Prostate gland (tissue), 2 donors: ENCODE measurements at regions not wholly inside any gene's neighbourhood (a gene's known extent, or its start where the extent isn't known, plus 50 kb on each side); places are given as distances from the start of the nearest gene placed in this dataset.

Experiments used
- POLR2A ChIP-seq: fragments of 450-650 bp; IDR thresholded peaks from one replicate; pipeline ENCODE4 v1.6.1; 2016; ENCODE audit warnings: antibody characterized with exemption, mild to moderate bottlenecking
- TF ChIP-seq, protein P1 (sequence below), 4 experiments: fragments of 200-600 bp in 2 of 4; fragments of 450-650 bp in 2 of 4; sonication (generic) in 2 of 4; IDR thresholded peaks; 1 replicate in 3 of 4; 2 replicates in 1 of 4; pipeline ENCODE4 v1.5.1; 2016 to 2019; ENCODE audit warnings: antibody characterized with exemption in 4 of 4, mild to moderate bottlenecking in 2 of 4, moderate library complexity in 2 of 4

- TF ChIP-seq, protein P1, sequence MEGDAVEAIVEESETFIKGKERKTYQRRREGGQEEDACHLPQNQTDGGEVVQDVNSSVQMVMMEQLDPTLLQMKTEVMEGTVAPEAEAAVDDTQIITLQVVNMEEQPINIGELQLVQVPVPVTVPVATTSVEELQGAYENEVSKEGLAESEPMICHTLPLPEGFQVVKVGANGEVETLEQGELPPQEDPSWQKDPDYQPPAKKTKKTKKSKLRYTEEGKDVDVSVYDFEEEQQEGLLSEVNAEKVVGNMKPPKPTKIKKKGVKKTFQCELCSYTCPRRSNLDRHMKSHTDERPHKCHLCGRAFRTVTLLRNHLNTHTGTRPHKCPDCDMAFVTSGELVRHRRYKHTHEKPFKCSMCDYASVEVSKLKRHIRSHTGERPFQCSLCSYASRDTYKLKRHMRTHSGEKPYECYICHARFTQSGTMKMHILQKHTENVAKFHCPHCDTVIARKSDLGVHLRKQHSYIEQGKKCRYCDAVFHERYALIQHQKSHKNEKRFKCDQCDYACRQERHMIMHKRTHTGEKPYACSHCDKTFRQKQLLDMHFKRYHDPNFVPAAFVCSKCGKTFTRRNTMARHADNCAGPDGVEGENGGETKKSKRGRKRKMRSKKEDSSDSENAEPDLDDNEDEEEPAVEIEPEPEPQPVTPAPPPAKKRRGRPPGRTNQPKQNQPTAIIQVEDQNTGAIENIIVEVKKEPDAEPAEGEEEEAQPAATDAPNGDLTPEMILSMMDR (IDR thresholded peaks at IDR 0.05) = no peak
- no peak for TF ChIP-seq POLR2A
Measured at GRCh38 chr3:66803721-66804695, 194.1 kb upstream of the KBTBD8 start.
